ENCODE measurements at regions not wholly inside any gene's neighbourhood (a gene's known extent, or its start where the extent isn't known, plus 50 kb on each side); places are given as distances from the start of the nearest gene placed in this dataset.
"Not testable (repeated sequence)": the region's sequence is repeated elsewhere in the genome, so short reads cannot be mapped to it uniquely, and the experiment has no call there.

DNA sequence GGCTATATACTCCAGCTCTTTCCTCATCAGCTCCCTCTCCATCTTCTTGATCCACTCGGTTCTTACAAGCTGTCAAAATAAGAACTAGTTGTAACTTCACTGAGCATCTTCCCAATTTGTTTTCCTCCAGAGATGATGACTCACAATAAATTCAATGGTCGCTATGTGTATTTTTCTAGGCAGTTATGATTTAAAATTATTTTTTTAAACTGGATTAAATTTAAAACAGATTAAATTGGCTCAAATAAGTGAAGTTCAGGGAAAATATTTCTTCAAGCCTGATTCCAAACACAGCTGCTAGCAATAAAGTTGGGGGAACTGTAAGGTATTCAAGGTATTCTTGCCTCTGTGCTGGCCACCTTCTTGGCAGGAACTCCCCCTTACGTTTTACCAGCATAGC, 717.7 kb upstream of the USP15 start:
- Histone ChIP-seq H3K27ac (ENCODE audit: low read length) (no peak overlapping the region), H3K27me3 (ENCODE audit: insufficient read depth, low read length) (no peaks in the 10 kb centered on the region), H3K4me3 (ENCODE audit: low read length) (no peak overlapping the region), H3K4me1 (ENCODE audit: insufficient read depth, low read length) (no peaks in the 10 kb centered on the region), H3K9me3 (ENCODE audit: insufficient read depth, low read depth, low read length) (no peaks in the 10 kb centered on the region), H3K36me3 (ENCODE audit: insufficient read depth, low read depth, low read length) (no peaks in the 10 kb centered on the region), H3K9ac (ENCODE audit: low read depth, low read length) (no peak overlapping the region)

GRCh38 chr12:61546296-61546695, 713.9 kb upstream of the USP15 start:
- H3K9me3 ChIP-seq (ENCODE audit: insufficient read depth, low read depth, low read length): no peaks in the 10 kb centered on the region
- H3K4me1 ChIP-seq (ENCODE audit: insufficient read depth, low read length): no peaks in the 10 kb centered on the region
- H3K36me3 ChIP-seq (ENCODE audit: insufficient read depth, low read depth, low read length): no peaks in the 10 kb centered on the region
- H3K27me3 ChIP-seq (ENCODE audit: insufficient read depth, low read length): no peaks in the 10 kb centered on the region
- H3K9ac ChIP-seq (ENCODE audit: low read depth, low read length): no peak overlapping the region
- H3K27ac ChIP-seq (ENCODE audit: low read length): no peak overlapping the region
- no peak overlapping the region for H3K4me3 ChIP-seq (ENCODE audit: low read length)

GRCh38 chr12:61553091-61553490, 707.1 kb upstream of the USP15 start:
- Histone ChIP-seq H3K9me3 (ENCODE audit: insufficient read depth, low read depth, low read length) (no peaks in the 10 kb centered on the region), H3K4me3 (ENCODE audit: low read length) (no peak overlapping the region), H3K36me3 (ENCODE audit: insufficient read depth, low read depth, low read length) (no peaks in the 10 kb centered on the region), H3K4me1 (ENCODE audit: insufficient read depth, low read length) (no peaks in the 10 kb centered on the region), H3K9ac (ENCODE audit: low read depth, low read length) (no peak overlapping the region), H3K27ac (ENCODE audit: low read length) (no peak overlapping the region), H3K27me3 (ENCODE audit: insufficient read depth, low read length) (no peaks in the 10 kb centered on the region)

- Histone ChIP-seq H3K4me1 (ENCODE audit: insufficient read depth, low read length) (no peaks in the 10 kb centered on the region), H3K4me3 (ENCODE audit: low read length) (no peak overlapping the region), H3K9ac (ENCODE audit: low read depth, low read length) (no peak overlapping the region), H3K27me3 (ENCODE audit: insufficient read depth, low read length) (no peaks in the 10 kb centered on the region), H3K36me3 (ENCODE audit: insufficient read depth, low read depth, low read length) (no peaks in the 10 kb centered on the region), H3K27ac (ENCODE audit: low read length) (no peak overlapping the region), H3K9me3 (ENCODE audit: insufficient read depth, low read depth, low read length) (no peaks in the 10 kb centered on the region)
Observed at GRCh38 chr12:61554268-61555008, 705.8 kb upstream of the USP15 start.

- Histone ChIP-seq H3K9me3 (ENCODE audit: insufficient read depth, low read depth, low read length) (no peaks in the 10 kb centered on the region), H3K27me3 (ENCODE audit: insufficient read depth, low read length) (no peaks in the 10 kb centered on the region), H3K36me3 (ENCODE audit: insufficient read depth, low read depth, low read length) (no peaks in the 10 kb centered on the region), H3K27ac (ENCODE audit: low read length) (no peak overlapping the region), H3K4me3 (ENCODE audit: low read length) (no peak overlapping the region), H3K4me1 (ENCODE audit: insufficient read depth, low read length) (peaks cover 30% of the 10 kb centered on the region), H3K9ac (ENCODE audit: low read depth, low read length) (no peak overlapping the region)
Observed at GRCh38 chr12:61563665-61564450, 696.3 kb upstream of the USP15 start.

DNA sequence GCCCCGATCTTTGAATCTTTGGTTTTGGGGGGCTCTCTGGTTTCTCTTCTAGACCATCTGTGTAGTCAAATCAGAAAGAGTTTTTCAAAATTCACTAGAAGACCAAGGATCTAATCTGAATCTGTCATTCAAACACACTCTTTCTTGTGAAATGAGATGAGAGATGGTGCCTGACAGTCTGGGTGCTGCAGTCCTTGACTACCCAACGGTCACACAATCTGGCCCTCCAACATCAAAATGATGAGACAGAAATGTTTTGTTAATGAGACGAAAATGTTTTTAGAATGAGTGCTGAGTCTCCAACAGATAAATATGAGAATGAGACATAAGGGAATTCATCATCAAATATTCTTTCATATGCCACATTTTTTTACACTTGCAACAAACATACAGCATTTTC, 695.7 kb upstream of the USP15 start:
- H3K27me3 ChIP-seq (ENCODE audit: insufficient read depth, low read length): no peaks in the 10 kb centered on the region
- H3K9ac ChIP-seq (ENCODE audit: low read depth, low read length): no peak overlapping the region
- no peaks in the 10 kb centered on the region for H3K36me3 ChIP-seq (ENCODE audit: insufficient read depth, low read depth, low read length)
- no peak overlapping the region for H3K27ac ChIP-seq (ENCODE audit: low read length)
- no peak overlapping the region for H3K4me3 ChIP-seq (ENCODE audit: low read length)
- H3K9me3 ChIP-seq (ENCODE audit: insufficient read depth, low read depth, low read length): no peaks in the 10 kb centered on the region
- H3K4me1 ChIP-seq (ENCODE audit: insufficient read depth, low read length): peaks cover 30% of the 10 kb centered on the region

GRCh38 chr12:61566183-61566582, 694.0 kb upstream of the USP15 start:
- H3K9ac ChIP-seq (ENCODE audit: low read depth, low read length): no peak overlapping the region
- no peaks in the 10 kb centered on the region for H3K36me3 ChIP-seq (ENCODE audit: insufficient read depth, low read depth, low read length)
- no peak overlapping the region for H3K27ac ChIP-seq (ENCODE audit: low read length)
- peaks cover 30% of the 10 kb centered on the region for H3K4me1 ChIP-seq (ENCODE audit: insufficient read depth, low read length)
- no peaks in the 10 kb centered on the region for H3K9me3 ChIP-seq (ENCODE audit: insufficient read depth, low read depth, low read length)
- no peaks in the 10 kb centered on the region for H3K27me3 ChIP-seq (ENCODE audit: insufficient read depth, low read length)
- no peak overlapping the region for H3K4me3 ChIP-seq (ENCODE audit: low read length)

DNA sequence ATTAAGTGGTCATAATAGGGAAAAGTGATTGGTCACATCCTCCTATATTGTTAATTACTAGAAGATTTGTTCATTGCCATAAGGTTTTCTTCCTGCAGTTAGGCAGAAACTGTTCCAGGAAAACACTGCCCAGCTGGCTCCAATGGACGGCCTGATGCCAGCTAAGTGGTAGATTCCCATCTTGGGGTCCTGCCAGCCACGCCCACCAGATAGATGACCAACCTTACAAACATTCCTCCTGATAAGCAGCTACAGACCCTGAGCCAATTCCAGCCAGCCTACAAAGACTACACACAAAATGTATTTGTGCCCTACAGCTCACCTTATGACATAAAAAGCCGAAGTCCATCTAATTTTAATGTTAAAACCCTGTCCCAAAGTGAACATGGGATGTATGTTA, 685.9 kb upstream of the USP15 start:
- Histone ChIP-seq H3K36me3 (ENCODE audit: insufficient read depth, low read depth, low read length) (no peaks in the 10 kb centered on the region), H3K9me3 (ENCODE audit: insufficient read depth, low read depth, low read length) (no peaks in the 10 kb centered on the region), H3K4me1 (ENCODE audit: insufficient read depth, low read length) (no peaks in the 10 kb centered on the region), H3K4me3 (ENCODE audit: low read length) (no peak overlapping the region), H3K9ac (ENCODE audit: low read depth, low read length) (no peak overlapping the region), H3K27me3 (ENCODE audit: insufficient read depth, low read length) (no peaks in the 10 kb centered on the region), H3K27ac (ENCODE audit: low read length) (no peak overlapping the region)

DNA sequence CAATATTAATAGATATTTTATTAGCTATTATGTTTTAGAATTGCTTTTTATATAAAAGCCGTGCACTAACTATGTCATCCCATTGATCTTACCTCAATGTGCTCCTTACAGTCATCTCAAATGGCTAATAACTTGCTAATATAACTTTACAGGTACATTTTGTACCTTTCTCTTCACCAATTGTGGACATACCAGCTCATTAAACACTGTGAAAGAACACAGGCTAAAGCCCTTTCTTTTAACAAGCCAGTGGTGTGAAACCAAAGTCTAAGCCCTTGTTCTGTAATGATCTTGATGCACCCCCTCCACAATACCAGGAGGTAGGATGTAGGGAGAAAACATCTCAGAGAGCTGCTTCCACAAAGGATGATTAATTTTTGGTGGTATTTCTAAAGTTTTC, 675.3 kb upstream of the USP15 start:
- no peak overlapping the region for H3K9ac ChIP-seq (ENCODE audit: low read depth, low read length)
- H3K27ac ChIP-seq (ENCODE audit: low read length): no peak overlapping the region
- H3K4me1 ChIP-seq (ENCODE audit: insufficient read depth, low read length): no peaks in the 10 kb centered on the region
- peaks cover 6% of the 10 kb centered on the region for H3K9me3 ChIP-seq (ENCODE audit: insufficient read depth, low read depth, low read length)
- no peaks in the 10 kb centered on the region for H3K36me3 ChIP-seq (ENCODE audit: insufficient read depth, low read depth, low read length)
- H3K4me3 ChIP-seq (ENCODE audit: low read length): no peak overlapping the region
- no peaks in the 10 kb centered on the region for H3K27me3 ChIP-seq (ENCODE audit: insufficient read depth, low read length)

- H3K36me3 ChIP-seq (ENCODE audit: insufficient read depth, low read depth, low read length); H3K9ac ChIP-seq (ENCODE audit: low read depth, low read length); H3K4me1 ChIP-seq (ENCODE audit: insufficient read depth, low read length): not testable (repeated sequence)
Observed at GRCh38 chr12:61590864-61591263, 669.3 kb upstream of the USP15 start.

DNA sequence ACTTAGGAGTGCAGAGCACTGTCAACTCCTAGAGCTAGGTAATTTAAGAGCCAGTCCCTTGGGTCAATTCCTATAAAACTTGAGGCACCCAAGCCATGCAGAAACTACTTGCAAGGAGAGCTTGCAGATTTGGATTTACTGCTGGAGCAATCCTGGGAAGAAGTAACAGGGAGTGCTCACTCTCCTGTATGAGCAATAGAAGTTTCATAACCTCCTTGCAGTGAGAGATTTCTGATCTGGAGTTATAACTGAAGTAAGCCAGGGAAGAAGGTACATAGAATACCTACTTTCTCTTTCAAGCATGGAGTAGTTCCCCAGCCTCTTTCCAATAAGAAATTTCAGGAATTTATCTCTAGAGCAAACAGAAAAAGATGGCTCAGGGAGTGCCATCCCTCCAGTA, 650.1 kb upstream of the USP15 start:
- no peaks in the 10 kb centered on the region for H3K27me3 ChIP-seq (ENCODE audit: insufficient read depth, low read length)
- H3K9me3 ChIP-seq (ENCODE audit: insufficient read depth, low read depth, low read length): 0 out of 2 replicates have a peak, but pooled peaks cover 4% of the 10 kb centered on the region
- H3K4me1 ChIP-seq (ENCODE audit: insufficient read depth, low read length): no peaks in the 10 kb centered on the region
- H3K27ac ChIP-seq (ENCODE audit: low read length): no peak overlapping the region
- no peaks in the 10 kb centered on the region for H3K36me3 ChIP-seq (ENCODE audit: insufficient read depth, low read depth, low read length)
- H3K9ac ChIP-seq (ENCODE audit: low read depth, low read length): no peak overlapping the region
- no peak overlapping the region for H3K4me3 ChIP-seq (ENCODE audit: low read length)

More at GRCh38 chr12:61590864-61591263, 669.3 kb upstream of the USP15 start:
- H3K27me3 ChIP-seq (ENCODE audit: insufficient read depth, low read length); H3K27ac ChIP-seq (ENCODE audit: low read length); H3K9me3 ChIP-seq (ENCODE audit: insufficient read depth, low read depth, low read length); H3K4me3 ChIP-seq (ENCODE audit: low read length): not testable (repeated sequence)

GRCh38 chr12:61629702-61630101, 630.5 kb upstream of the USP15 start:
- H3K36me3 ChIP-seq (ENCODE audit: insufficient read depth, low read depth, low read length): no peaks in the 10 kb centered on the region
- no peaks in the 10 kb centered on the region for H3K4me1 ChIP-seq (ENCODE audit: insufficient read depth, low read length)
- no peak overlapping the region for H3K4me3 ChIP-seq (ENCODE audit: low read length)
- H3K27me3 ChIP-seq (ENCODE audit: insufficient read depth, low read length): no peaks in the 10 kb centered on the region
- no peak overlapping the region for H3K27ac ChIP-seq (ENCODE audit: low read length)
- no peak overlapping the region for H3K9ac ChIP-seq (ENCODE audit: low read depth, low read length)
- peaks cover 14% of the 10 kb centered on the region for H3K9me3 ChIP-seq (ENCODE audit: insufficient read depth, low read depth, low read length)

All from iPS-20b (cell line).